H1 (cell line): ENCODE measurements at regions not wholly inside any gene's neighbourhood (a gene's known extent, or its start where the extent isn't known, plus 50 kb on each side); places are given as distances from the start of the nearest gene placed in this dataset.

Experiments used
- ASH2L ChIP-seq: fragments of 200-600, 300-600 bp; sonication (generic); IDR thresholded peaks from one replicate; pipeline ENCODE4 v1.7.1; 2017; ENCODE audit warnings: low read length
- BRCA1 ChIP-seq: IDR thresholded peaks from 2 replicates; pipeline ENCODE4 v1.6.1; 2012; ENCODE audit warnings: low read depth, low read length, improper control_type of control experiment
- GTF2F1 ChIP-seq: IDR thresholded peaks from 2 replicates; pipeline ENCODE4 v1.6.1; 2012; ENCODE audit warnings: low read depth, low read length, improper control_type of control experiment, borderline replicate concordance
- MAX ChIP-seq: IDR thresholded peaks from 2 replicates; pipeline ENCODE4 v1.6.1; 2012; ENCODE audit warnings: inconsistent platforms
- PHF8 ChIP-seq: fragments of 200-600 bp; sonication (generic); conservative IDR thresholded peaks from 2 replicates; pipeline ENCODE4 v1.7.1; 2012; ENCODE audit warnings: low read depth, mild to moderate bottlenecking, inconsistent platforms, low read length, moderate library complexity

- no peak for TF ChIP-seq GTF2F1
- TF ChIP-seq PHF8, result no peak
- no peak for TF ChIP-seq BRCA1
- TF ChIP-seq ASH2L, result no peak
- TF ChIP-seq MAX, result no peak
Observed at GRCh38 chr3:168998792-168999191, 664.7 kb downstream of the MECOM start (continued).
